GM23338 (cell line): ENCODE measurements at regions not wholly inside any gene's neighbourhood (a gene's known extent, or its start where the extent isn't known, plus 50 kb on each side); places are given as distances from the start of the nearest gene placed in this dataset.

Source experiments
- ATAC-seq: fragments of 200-7000 bp; cut with Tn5 transposase; 3 replicates; pipeline ENCODE4 v1.9.1; 2020
- DNase-seq: peaks from one replicate; pipeline ENCODE4 v3.0.0-alpha.2; 2015; ENCODE audit warnings: low spot score
- H2AFZ ChIP-seq: fragments of 200-600 bp; sonication (generic); 2 replicates; pipeline ENCODE4 v1.8.0; 2016; ENCODE audit warnings: antibody characterized with exemption, mild to moderate bottlenecking, moderate library complexity
- H3F3A ChIP-seq: fragments of 200-600 bp; sonication (generic); replicated peaks from 2 replicates; pipeline ENCODE4 v1.8.0; 2017; ENCODE audit warnings: antibody characterized with exemption, mixed run types, low read depth
- H3K27ac ChIP-seq: fragments of 200-600 bp; sonication (generic); 2 replicates; pipeline ENCODE4 v1.6.1; 2016; ENCODE audit warnings: low read depth
- H3K27me3 ChIP-seq: fragments of 200-600 bp; sonication (generic); 2 replicates; pipeline ENCODE4 v1.8.0; 2016; ENCODE audit warnings: mild to moderate bottlenecking, mixed run types, moderate library complexity; ENCODE audit not compliant: insufficient read depth
- H3K36me3 ChIP-seq: fragments of 200-600 bp; sonication (generic); 2 replicates; pipeline ENCODE4 v1.8.0; 2016; ENCODE audit warnings: mild to moderate bottlenecking; ENCODE audit not compliant: insufficient read depth
- H3K4me1 ChIP-seq: fragments of 200-600 bp; sonication (generic); 2 replicates; pipeline ENCODE4 v1.8.0; 2016; ENCODE audit warnings: mild to moderate bottlenecking, moderate library complexity; ENCODE audit not compliant: insufficient read depth
- H3K4me2 ChIP-seq: fragments of 200-600 bp; sonication (generic); 2 replicates; pipeline ENCODE4 v1.7.1; 2017; ENCODE audit warnings: mixed run types
- H3K4me3 ChIP-seq: fragments of 200-600 bp; sonication (generic); 2 replicates; pipeline ENCODE4 v1.6.1; 2016; ENCODE audit warnings: mixed run types
- H3K79me2 ChIP-seq: fragments of 200-600 bp; sonication (generic); replicated peaks from 2 replicates; pipeline ENCODE4 v1.8.0; 2017; ENCODE audit warnings: mild to moderate bottlenecking; ENCODE audit not compliant: insufficient read depth
- H3K9me2 ChIP-seq: fragments of 200-600 bp; sonication (generic); 2 replicates; pipeline ENCODE4 v1.8.0; 2017; ENCODE audit not compliant: insufficient read depth
- H4K20me1 ChIP-seq: fragments of 200-600 bp; sonication (generic); replicated peaks from 2 replicates; pipeline ENCODE4 v1.8.0; 2017; ENCODE audit warnings: mild to moderate bottlenecking; ENCODE audit not compliant: insufficient read depth
- H3K27ac Mint-ChIP-seq: 2 replicates; pipeline ENCODE4 v1.8.0; 2020; ENCODE audit warnings: inconsistent platforms, mild to moderate bottlenecking, moderate library complexity, mixed read lengths
- H3K27me3 Mint-ChIP-seq: 3 replicates; pipeline ENCODE4 v1.8.0; 2022; ENCODE audit warnings: low read depth, mild to moderate bottlenecking, moderate library complexity, mixed read lengths, inconsistent platforms; ENCODE audit not compliant: insufficient read depth, poor library complexity
- H3K36me3 Mint-ChIP-seq: 3 replicates; pipeline ENCODE4 v1.8.0; 2021; ENCODE audit warnings: low read depth, mild to moderate bottlenecking, inconsistent platforms, moderate library complexity, mixed read lengths
- H3K4me1 Mint-ChIP-seq: 3 replicates; pipeline ENCODE4 v1.8.0; 2020; ENCODE audit warnings: mild to moderate bottlenecking, inconsistent platforms, mixed read lengths
- H3K4me3 Mint-ChIP-seq: 3 replicates; pipeline ENCODE4 v1.8.0; 2021; ENCODE audit warnings: moderate library complexity, mild to moderate bottlenecking, inconsistent platforms, mixed read lengths
- H3K9me3 Mint-ChIP-seq: 3 replicates; pipeline ENCODE4 v1.8.0; 2020; ENCODE audit warnings: moderate library complexity, mild to moderate bottlenecking, inconsistent platforms, mixed read lengths
- CREB1 ChIP-seq: fragments of 250-450 bp; sonication (Bioruptor Pico); IDR thresholded peaks from 2 replicates; pipeline ENCODE4 v1.5.0; 2020; ENCODE audit warnings: low read depth, mild to moderate bottlenecking, moderate library complexity
- CTCF ChIP-seq, 2 experiments: fragments of 200-600 bp in 1 of 2; sonication (generic) in 1 of 2; conservative IDR thresholded peaks; 2 replicates each; pipeline versions ENCODE4 v1.5.1 to v1.6.1; 2016 to 2017; ENCODE audit warnings: antibody characterized with exemption in 2 of 2, low read depth in 2 of 2, mild to moderate bottlenecking in 2 of 2, moderate library complexity in 1 of 2
- ETS1 ChIP-seq: IDR thresholded peaks from 2 replicates; pipeline ENCODE4 v1.6.1; 2016; ENCODE audit warnings: antibody characterized with exemption
- EZH2 ChIP-seq: fragments of 200-600 bp; sonication (generic); IDR thresholded peaks from one replicate; pipeline ENCODE4 v1.8.0; 2017; ENCODE audit warnings: antibody characterized with exemption, mild to moderate bottlenecking, low read depth; ENCODE audit not compliant: unreplicated experiment
- EZH2phosphoT487 ChIP-seq: fragments of 200-600 bp; sonication (generic); IDR thresholded peaks from one replicate; pipeline ENCODE4 v1.8.1; 2018; ENCODE audit warnings: antibody characterized with exemption; ENCODE audit not compliant: unreplicated experiment
- JUNB ChIP-seq: IDR thresholded peaks from one replicate; pipeline ENCODE4 v1.6.1; 2016; ENCODE audit warnings: antibody characterized with exemption; ENCODE audit not compliant: unreplicated experiment
- NANOG ChIP-seq: IDR thresholded peaks from 2 replicates; pipeline ENCODE4 v1.6.1; 2016; ENCODE audit warnings: antibody characterized with exemption, borderline replicate concordance
- POLR2AphosphoS5 ChIP-seq: IDR thresholded peaks from 2 replicates; pipeline ENCODE4 v1.6.1; 2016; ENCODE audit warnings: antibody characterized with exemption, low read depth
- REST ChIP-seq: IDR thresholded peaks from one replicate; pipeline ENCODE4 v1.6.1; 2018; ENCODE audit warnings: antibody characterized with exemption; ENCODE audit not compliant: unreplicated experiment
- STAT1 ChIP-seq: IDR thresholded peaks from one replicate; pipeline ENCODE4 v1.6.1; 2016; ENCODE audit warnings: antibody characterized with exemption; ENCODE audit not compliant: unreplicated experiment
- ZNF114 ChIP-seq: fragments of 250-450 bp; sonication (Bioruptor Pico); IDR thresholded peaks from 2 replicates; pipeline ENCODE4 v1.5.0; 2020; ENCODE audit warnings: mild to moderate bottlenecking, moderate library complexity
- ZNF331 ChIP-seq: fragments of 250-450 bp; sonication (Bioruptor Pico); IDR thresholded peaks from 2 replicates; pipeline ENCODE4 v1.5.0; 2020; ENCODE audit warnings: low read depth, mild to moderate bottlenecking, moderate library complexity
- ZNF462 ChIP-seq: fragments of 250-450 bp; sonication (Bioruptor Pico); IDR thresholded peaks from 2 replicates; pipeline ENCODE4 v1.5.0; 2020; ENCODE audit warnings: mild to moderate bottlenecking, moderate library complexity

DNA sequence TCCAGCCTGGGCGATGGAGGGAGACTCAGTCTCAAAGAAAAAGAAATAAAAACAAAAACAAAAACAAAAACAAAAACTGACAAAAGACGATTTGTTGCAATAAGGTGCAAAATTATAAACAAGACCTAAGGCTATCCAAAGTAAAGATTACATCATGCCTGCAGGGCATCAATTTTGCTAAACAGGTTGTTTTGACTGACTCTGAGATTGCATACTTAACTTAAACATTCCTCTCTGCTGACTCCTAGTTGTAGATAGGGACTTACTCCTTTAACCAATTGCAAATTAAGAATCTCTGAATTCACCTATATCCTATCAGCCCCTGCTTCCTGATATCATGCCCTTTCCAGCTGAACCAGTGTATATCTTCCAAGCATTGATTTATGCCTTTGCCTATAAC, 2687.3 kb downstream of the PCDH7 start:
- Mint-ChIP-seq H3K4me1 (no peaks in the 10 kb centered on the region), H3K4me3 (no peak overlapping the region), H3K27me3 (no peaks in the 10 kb centered on the region), H3K9me3 (no peaks in the 10 kb centered on the region; the same call in 2 of the 3 replicates), H3K27ac (no peak overlapping the region), H3K36me3 (no peaks in the 10 kb centered on the region)
- Histone ChIP-seq H3K4me2 (no peak overlapping the region), H4K20me1 (no peaks in the 10 kb centered on the region), H3K79me2 (no peaks in the 10 kb centered on the region), H3F3A (no peaks in the 10 kb centered on the region), H3K36me3 (no peaks in the 10 kb centered on the region), H3K9me2 (no peaks in the 10 kb centered on the region), H3K27me3 (no peaks in the 10 kb centered on the region), H3K4me3 (no peak overlapping the region), H3K4me1 (no peaks in the 10 kb centered on the region), H2AFZ (no peak overlapping the region), H3K27ac (no peak overlapping the region)
- no peak for ATAC-seq
- peak; percentile 14 for DNase-seq
- TF ChIP-seq REST (no peak), EZH2 (no peak), ETS1 (no peak), JUNB (no peak), ZNF114 (CRISPR knock-in tag) (no peak), STAT1 (no peak), NANOG (no peak), ZNF331 (CRISPR knock-in tag) (no peak), CREB1 (CRISPR knock-in tag) (no peak), ZNF462 (CRISPR knock-in tag) (no peak), EZH2phosphoT487 (no peak), CTCF (conservative IDR thresholded peaks at IDR 0.05; ENCODE audit: low read depth in 2 of 2) (no peak), POLR2AphosphoS5 (no peak)
